ENCODE measurements at regions not wholly inside any gene's neighbourhood (a gene's known extent, or its start where the extent isn't known, plus 50 kb on each side); places are given as distances from the start of the nearest gene placed in this dataset.
"Not testable (repeated sequence)": the region's sequence is repeated elsewhere in the genome, so short reads cannot be mapped to it uniquely, and the experiment has no call there.

DNA sequence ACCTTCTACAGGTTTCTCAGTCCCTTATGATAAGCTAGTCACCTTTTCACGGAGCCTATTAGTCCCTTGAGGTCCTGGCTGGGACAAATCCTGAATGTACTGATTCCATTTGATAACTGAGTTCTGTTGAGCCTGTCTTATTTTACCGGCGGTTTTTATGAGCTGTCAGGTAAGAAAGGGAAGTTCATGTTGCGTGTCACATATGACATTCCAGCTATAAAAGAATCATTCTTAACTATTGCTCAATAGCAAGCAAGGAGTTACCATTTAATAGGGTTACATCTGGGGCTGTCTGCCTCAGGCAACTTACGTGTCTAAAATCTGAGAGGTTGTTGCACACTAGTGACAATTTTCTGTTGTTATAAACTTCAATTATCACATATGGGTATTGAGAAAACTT lies 394.6 kb downstream of the TECRL start:
- no peak for DNase-seq (ENCODE audit: low spot score)

DNA sequence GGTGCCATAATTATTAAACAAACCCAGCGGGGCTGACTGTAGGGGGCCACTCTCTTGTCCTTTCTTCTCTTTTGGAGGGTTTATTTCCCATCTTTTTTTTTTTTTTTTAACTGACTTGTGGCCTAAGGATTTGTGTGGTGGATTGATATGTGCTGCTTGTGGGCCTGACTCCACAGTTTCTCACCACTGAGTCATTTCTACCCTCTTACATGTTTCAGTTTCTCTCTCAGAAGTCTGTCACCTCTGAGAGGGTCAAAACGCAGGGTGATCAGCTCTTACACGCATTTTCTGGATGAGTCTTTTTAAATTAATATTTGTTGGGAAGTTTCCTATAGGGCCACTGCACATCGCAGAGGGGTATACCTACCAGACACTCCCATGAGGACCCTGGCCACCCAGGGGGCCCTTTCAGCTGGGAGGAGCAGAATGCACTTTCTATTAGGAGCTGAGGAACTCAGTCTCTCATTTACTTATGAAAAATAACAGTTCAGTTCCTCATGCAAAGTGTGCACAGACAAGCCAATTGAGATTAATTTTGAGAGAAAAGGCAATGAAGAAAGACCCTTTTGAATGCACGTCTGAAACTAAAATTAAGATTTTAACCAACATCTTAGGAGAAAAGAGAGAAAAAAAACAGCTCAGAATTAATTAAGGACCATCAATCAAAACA lies 407.9 kb downstream of the TECRL start:
- no peak for DNase-seq (ENCODE audit: low spot score)

DNA sequence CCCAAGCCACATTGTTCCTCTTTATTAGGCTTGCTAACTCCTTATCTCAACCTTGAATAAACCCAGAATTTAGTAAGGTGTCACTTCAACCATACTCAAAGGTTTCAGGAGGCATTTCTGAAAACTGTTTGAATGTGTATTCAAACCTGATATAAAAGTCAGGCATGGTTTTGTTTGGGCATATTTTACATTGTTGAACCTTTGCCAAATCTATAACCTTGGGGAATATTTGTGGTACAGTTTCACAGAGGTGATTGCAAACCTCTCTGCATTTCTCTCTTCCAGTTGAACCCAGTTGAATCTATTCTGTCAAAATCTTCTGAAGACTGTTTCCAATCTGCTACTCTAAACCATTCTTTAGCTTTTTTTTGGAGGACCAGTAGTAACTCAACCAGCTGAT lies 409.0 kb downstream of the TECRL start:
- no peak for DNase-seq (ENCODE audit: low spot score)

DNA sequence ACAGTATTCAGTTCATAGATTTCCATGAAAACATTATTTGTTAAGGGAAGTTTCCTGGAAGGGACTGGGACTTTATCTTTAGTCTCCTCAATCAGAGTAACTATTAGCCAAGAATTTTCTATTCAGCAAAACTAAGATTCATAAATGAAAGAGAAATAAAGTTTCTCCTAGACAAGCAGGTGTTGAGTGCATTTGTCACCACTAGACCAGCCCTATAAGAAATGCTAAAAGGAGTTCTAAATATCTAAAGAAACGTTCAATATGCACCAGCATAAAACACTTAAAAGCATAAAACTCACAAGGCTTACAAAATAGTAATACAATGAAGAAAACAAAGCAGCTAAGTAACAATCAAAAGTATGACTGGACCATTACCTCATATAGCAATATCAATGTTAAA lies 423.0 kb downstream of the TECRL start:
- DNase-seq (ENCODE audit: low spot score), result no peak

DNA sequence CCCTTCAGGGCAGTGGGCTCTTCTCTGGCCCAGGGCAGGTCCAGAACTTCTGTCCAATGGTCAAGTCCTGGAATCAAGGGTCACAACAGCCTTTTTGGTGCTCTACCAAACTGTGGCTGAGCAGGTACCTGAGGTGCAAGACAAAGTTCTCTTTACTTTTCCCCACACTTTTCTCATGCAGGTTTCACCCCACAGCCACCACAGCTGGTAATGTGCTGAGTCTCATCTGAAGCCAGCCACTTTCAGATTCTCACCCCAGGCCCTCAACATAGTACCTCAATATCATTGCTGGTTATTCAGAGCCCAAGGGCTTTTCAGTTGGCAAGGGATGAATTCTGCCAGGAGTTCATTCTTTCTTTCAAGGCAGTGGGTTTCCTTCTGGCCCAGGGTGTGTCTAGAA lies 426.0 kb downstream of the TECRL start:
- no peak for DNase-seq (ENCODE audit: low spot score)

DNA sequence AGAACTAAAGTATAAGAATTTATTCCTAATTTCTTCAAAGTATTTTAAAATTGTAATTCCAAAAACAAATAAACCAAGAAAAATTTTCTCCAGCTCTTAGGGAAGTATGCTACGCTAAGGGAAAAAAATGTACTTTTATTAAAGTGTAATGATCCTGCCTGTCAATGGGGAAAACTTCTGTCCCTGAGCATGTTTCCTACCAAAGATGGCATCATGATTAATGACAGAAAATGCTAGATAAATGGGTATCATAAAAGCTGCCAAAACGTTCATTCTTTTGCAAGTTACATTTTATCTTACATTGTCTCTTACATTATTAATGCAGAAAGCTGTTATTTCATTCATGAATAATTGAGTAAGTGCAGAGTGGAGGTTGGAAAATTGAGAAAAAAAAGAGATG lies 443.4 kb downstream of the TECRL start:
- DNase-seq (ENCODE audit: low spot score), result no peak

DNA sequence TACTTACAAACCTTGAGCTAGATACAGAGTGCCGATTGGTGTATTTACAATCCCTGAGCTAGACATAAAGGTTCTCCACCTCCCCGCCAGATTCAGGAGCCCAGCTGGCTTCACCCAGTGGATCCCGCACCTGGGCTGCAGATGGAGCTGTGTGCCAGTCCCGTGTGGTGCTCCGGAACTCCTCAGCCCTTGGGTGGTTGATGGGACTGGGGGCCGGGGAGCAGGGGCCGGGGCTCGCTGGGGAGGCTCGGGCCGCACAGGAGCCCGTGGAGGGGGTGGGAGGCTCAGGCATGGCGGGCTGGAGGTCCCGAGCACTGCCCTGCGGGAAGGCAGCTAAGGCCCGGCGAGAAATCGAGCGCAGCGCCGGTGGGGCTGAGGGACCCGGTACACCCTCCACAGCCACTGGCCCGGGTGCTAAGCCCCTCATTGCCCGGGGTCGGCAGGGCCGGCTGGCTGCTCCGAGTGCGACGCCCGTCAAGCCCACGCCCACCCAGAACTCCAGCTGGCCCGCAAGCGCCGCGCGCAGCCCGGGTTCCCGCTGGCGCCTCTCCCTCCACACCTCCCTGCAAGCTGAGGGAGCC lies 466.5 kb downstream of the TECRL start:
- not testable (repeated sequence) for DNase-seq (ENCODE audit: low spot score)

GRCh38 chr4:63937961-63938360 lies 471.3 kb downstream of the TECRL start:
- DNase-seq (ENCODE audit: low spot score), result no peak

DNA sequence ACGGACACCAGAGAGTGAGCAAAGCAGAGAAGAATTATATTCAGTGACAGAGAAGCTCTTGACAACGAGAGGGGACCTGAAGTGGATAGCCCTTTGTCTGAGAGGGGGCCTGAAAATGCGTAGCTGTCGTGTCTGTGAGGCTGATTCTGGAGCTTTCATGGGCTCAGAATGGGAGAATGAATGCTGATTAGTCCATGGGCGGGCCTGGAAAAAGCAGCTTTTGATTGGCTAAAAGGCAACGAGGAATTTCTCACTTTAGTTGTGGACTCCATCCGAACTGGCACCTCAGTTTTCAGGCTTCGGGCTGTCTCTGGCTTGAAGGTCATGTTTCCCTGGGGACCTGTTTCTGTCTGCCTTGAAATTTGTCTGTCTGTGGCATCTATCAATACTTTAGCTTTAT lies 487.1 kb downstream of the TECRL start:
- no peak for DNase-seq (ENCODE audit: low spot score)

DNA sequence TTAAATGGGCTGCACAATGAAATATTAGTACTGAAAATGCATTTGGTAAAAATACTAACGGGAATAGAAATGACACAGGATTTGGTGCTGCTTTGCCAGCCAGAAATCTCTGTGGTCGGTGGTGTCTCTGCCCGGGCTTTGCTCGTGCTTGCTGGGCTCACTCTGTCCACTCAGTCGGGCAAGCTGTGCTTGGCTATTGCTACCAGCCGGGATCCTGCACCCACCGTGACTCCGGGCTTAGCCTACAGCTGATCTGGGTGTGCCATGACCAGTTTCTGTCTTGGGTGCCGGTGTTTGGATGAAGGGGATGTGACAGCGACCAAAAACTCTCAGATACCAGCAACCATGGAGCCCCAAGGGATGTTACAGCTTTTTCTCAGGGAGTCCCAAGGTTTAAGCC lies 487.7 kb downstream of the TECRL start:
- no peak for DNase-seq (ENCODE audit: low spot score)

- no peak for DNase-seq (ENCODE audit: low spot score)
These were observed 489.4 kb downstream of the TECRL start for GRCh38 chr4:63919636-63920365.

DNA sequence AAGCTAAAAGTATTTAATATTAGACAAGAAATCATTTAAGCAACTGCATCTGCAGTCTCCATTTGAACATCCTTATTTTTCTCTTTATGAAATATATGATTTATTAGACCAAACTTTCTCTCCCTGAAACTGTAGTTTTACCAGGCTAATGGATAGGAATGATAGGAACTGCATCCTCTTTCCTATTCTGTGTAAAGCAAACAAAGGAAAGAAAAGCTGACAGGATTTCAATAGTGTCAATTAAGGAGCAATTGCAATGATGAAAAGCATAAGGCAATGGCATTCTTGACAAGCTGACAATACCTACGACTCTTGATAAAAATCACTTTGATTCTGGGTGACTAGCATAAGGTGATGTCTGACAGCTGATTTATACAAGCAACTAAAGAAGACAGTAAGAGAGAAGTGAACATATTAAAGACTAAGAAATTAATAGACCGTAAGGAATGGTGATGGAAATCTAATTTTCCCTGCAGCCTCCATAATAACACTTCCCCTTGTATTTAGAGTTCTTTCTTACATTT lies 502.5 kb downstream of the TECRL start:
- DNase-seq (ENCODE audit: low spot score), result no peak

DNA sequence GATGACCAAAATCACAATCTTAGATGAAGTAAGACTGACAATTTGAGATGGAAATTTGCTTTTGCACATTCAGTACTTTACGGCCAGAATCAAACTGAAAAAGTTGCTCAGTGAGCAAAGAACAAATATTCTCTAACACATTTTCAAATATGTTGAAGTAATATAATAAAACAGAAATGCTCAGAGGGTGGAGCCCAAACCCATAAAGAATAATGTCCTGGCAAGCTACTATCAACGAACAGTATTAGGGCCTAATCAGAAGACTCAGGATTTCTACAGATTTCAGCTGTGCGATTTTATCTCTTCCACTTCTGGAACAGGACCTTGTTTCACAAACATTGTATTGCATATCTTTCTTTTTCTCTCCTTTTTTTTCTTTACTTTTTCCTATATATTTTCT lies 505.0 kb downstream of the TECRL start:
- no peak for DNase-seq (ENCODE audit: low spot score)

- no peak for DNase-seq (ENCODE audit: low spot score)
These were observed 507.9 kb downstream of the TECRL start for GRCh38 chr4:63901304-63901703.

DNA sequence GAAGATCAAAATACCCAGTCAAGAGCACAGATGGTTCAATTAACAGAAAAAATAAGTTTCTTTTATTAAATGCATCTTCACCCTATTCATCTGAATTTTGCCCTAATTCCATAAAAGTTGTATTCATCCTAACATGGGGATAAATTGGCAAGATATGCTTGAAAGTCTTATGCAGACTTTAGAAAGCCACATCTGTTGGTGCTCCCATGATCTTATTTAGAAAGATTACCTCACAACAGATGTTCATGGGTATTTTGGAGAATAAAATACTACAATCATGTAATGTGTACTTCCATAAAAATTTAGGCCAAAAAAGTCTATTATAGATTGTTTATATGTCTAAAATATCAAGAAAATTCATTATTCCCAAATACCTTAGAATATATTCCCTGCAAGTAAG lies 510.3 kb downstream of the TECRL start:
- DNase-seq (ENCODE audit: low spot score), result no peak

GRCh38 chr4:63894161-63894560 lies 515.1 kb downstream of the TECRL start:
- no peak for DNase-seq (ENCODE audit: low spot score)

GRCh38 chr4:63869370-63869769 lies 539.9 kb downstream of the TECRL start:
- DNase-seq (ENCODE audit: low spot score), result no peak

DNA sequence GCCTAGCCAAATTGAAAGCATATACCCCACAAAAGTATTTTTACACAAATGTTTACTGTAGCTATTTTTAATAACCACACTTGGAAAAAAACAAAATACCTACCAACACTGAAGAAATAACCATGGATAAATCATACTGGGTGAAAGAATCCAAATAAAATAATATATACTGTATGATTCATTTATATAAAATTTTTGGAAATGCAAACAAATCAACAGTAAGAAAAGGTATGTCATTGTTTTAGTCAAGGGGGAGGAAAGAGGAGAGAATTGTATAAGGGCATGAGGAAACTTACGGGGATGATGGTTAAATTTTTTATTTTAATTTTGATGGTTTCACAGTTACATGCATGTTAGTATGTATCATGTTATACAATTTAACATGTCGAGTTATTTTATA lies 557.8 kb downstream of the TECRL start:
- DNase-seq (ENCODE audit: low spot score), result no peak

- DNase-seq (ENCODE audit: low spot score), result no peak
These were observed 568.0 kb downstream of the TECRL start for GRCh38 chr4:63841266-63841665.

DNA sequence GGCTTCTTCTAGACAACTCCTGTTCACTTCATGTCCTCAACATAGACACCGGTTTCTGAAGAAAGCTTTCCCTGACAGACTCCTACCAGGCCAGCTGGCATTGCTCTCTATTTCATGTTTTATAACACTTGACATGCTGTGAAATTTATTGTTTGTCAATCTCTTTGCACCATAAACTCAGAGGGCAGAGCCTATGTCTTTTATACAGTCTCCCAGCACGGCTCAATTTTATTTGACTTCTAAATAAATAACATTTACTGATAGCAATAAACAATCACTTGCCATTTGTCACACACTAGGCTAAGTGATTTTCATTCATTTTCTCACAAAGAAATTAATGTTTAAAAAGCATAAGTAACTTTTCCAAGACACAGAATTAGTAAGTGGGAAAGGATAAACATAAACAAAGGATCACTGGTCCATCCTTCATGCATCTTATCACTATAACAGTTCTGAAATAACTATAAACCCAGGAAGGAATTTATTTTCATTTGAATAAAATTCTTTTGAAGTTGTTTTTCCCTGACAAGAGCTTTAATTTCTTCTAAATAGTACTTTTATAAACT lies 577.6 kb downstream of the TECRL start:
- DNase-seq (ENCODE audit: low spot score), result no peak

GRCh38 chr4:63817196-63817865 lies 591.9 kb downstream of the TECRL start:
- no peak for DNase-seq (ENCODE audit: low spot score)
